ENCODE measurements at regions not wholly inside any gene's neighbourhood (a gene's known extent, or its start where the extent isn't known, plus 50 kb on each side); places are given as distances from the start of the nearest gene placed in this dataset.

GRCh38 chr15:98420837-98421236, 227.5 kb upstream of the IGF1R start:
- DNase-seq (ENCODE audit: low spot score) = no peak

GRCh38 chr15:98421419-98422129, 226.8 kb upstream of the IGF1R start:
- DNase-seq (ENCODE audit: low spot score) = peak; percentile 80

GRCh38 chr15:98422130-98422478, 226.2 kb upstream of the IGF1R start:
- no peak for DNase-seq (ENCODE audit: low spot score)

GRCh38 chr15:98425173-98425572, 223.2 kb upstream of the IGF1R start:
- DNase-seq (ENCODE audit: low spot score) = no peak

GRCh38 chr15:98427321-98427720, 221.0 kb upstream of the IGF1R start:
- no peak for DNase-seq (ENCODE audit: low spot score)

- peak; percentile 89 for DNase-seq (ENCODE audit: low spot score)
Measured at GRCh38 chr15:98428253-98428989, 219.9 kb upstream of the IGF1R start.

GRCh38 chr15:98431171-98431570, 217.2 kb upstream of the IGF1R start:
- no peak for DNase-seq (ENCODE audit: low spot score)

GRCh38 chr15:98433346-98433745, 215.0 kb upstream of the IGF1R start:
- DNase-seq (ENCODE audit: low spot score) = no peak

- no peak for DNase-seq (ENCODE audit: low spot score)
Measured at GRCh38 chr15:98433856-98434255, 214.5 kb upstream of the IGF1R start.

GRCh38 chr15:98437752-98438151, 210.6 kb upstream of the IGF1R start:
- DNase-seq (ENCODE audit: low spot score) = no peak

GRCh38 chr15:98438326-98438725, 210.0 kb upstream of the IGF1R start:
- DNase-seq (ENCODE audit: low spot score) = no peak

GRCh38 chr15:98438907-98439306, 209.4 kb upstream of the IGF1R start:
- DNase-seq (ENCODE audit: low spot score) = no peak

GRCh38 chr15:98439523-98439942, 208.8 kb upstream of the IGF1R start:
- DNase-seq (ENCODE audit: low spot score) = no peak

- no peak for DNase-seq (ENCODE audit: low spot score)
Measured at GRCh38 chr15:98440917-98441316, 207.4 kb upstream of the IGF1R start.

GRCh38 chr15:98441599-98441998, 206.7 kb upstream of the IGF1R start:
- DNase-seq (ENCODE audit: low spot score) = no peak

GRCh38 chr15:98442379-98442833, 205.9 kb upstream of the IGF1R start:
- DNase-seq (ENCODE audit: low spot score) = peak; percentile 74

GRCh38 chr15:98442901-98443300, 205.4 kb upstream of the IGF1R start:
- DNase-seq (ENCODE audit: low spot score) = no peak

- no peak for DNase-seq (ENCODE audit: low spot score)
Measured at GRCh38 chr15:98443526-98443925, 204.8 kb upstream of the IGF1R start.

GRCh38 chr15:98444138-98444537, 204.2 kb upstream of the IGF1R start:
- no peak for DNase-seq (ENCODE audit: low spot score)

GRCh38 chr15:98445315-98445714, 203.0 kb upstream of the IGF1R start:
- no peak for DNase-seq (ENCODE audit: low spot score)

- DNase-seq (ENCODE audit: low spot score) = no peak
Measured at GRCh38 chr15:98446083-98446482, 202.3 kb upstream of the IGF1R start.

- no peak for DNase-seq (ENCODE audit: low spot score)
Measured at GRCh38 chr15:98447069-98447468, 201.3 kb upstream of the IGF1R start.

- DNase-seq (ENCODE audit: low spot score) = no peak
Measured at GRCh38 chr15:98451236-98451635, 197.1 kb upstream of the IGF1R start.

GRCh38 chr15:98452238-98452637, 196.1 kb upstream of the IGF1R start:
- no peak for DNase-seq (ENCODE audit: low spot score)

Data from hepatic stellate cell (primary cell).